ENCODE measurements at regions not wholly inside any gene's neighbourhood (a gene's known extent, or its start where the extent isn't known, plus 50 kb on each side); places are given as distances from the start of the nearest gene placed in this dataset.

DNA sequence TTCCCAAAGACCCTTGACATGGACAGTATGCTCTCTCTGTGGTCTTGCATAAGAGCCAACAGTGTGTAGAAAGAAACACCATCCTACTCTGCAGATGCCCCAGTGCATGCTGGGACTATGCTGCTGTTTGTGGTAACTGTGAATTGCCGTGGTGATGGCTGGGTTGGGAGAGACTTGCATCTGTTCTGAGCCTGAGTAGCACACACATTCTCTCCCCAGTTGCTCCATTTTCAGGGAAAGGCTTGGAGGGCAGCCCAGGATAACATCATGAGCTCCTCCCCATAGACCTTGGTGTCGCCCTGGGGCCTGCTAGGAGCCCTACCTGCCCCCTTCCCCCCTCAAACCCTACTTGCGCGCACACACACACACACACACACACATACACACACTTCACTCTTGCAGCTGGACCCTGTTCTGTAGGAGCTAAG, 120.9 kb upstream of the IPO9 start:
- TF ChIP-seq POLR2A (IDR thresholded peaks at IDR 0.05) = no peak
- TF ChIP-seq, protein P1, sequence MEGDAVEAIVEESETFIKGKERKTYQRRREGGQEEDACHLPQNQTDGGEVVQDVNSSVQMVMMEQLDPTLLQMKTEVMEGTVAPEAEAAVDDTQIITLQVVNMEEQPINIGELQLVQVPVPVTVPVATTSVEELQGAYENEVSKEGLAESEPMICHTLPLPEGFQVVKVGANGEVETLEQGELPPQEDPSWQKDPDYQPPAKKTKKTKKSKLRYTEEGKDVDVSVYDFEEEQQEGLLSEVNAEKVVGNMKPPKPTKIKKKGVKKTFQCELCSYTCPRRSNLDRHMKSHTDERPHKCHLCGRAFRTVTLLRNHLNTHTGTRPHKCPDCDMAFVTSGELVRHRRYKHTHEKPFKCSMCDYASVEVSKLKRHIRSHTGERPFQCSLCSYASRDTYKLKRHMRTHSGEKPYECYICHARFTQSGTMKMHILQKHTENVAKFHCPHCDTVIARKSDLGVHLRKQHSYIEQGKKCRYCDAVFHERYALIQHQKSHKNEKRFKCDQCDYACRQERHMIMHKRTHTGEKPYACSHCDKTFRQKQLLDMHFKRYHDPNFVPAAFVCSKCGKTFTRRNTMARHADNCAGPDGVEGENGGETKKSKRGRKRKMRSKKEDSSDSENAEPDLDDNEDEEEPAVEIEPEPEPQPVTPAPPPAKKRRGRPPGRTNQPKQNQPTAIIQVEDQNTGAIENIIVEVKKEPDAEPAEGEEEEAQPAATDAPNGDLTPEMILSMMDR (IDR thresholded peaks at IDR 0.05) = no peak
